GM19043 (cell line): ENCODE measurements at regions not wholly inside any gene's neighbourhood (a gene's known extent, or its start where the extent isn't known, plus 50 kb on each side); places are given as distances from the start of the nearest gene placed in this dataset.

ENCODE experiments used
- ATAC-seq: cut with Tn5 transposase; IDR thresholded peaks from one replicate; pipeline ENCODE4 v1.9.1; 2021; ENCODE audit warnings: low read depth; ENCODE audit not compliant: unreplicated experiment

GRCh38 chr4:122516376-122516775 is 59.9 kb upstream of the IL2 start:
- ATAC-seq = no peak

- no peak for ATAC-seq
Observed at GRCh38 chr4:122514671-122515070, 58.1 kb upstream of the IL2 start.

- no peak for ATAC-seq
Observed at GRCh38 chr4:122512430-122512829, 55.9 kb upstream of the IL2 start.

- ATAC-seq = no peak
Observed at GRCh38 chr4:122508083-122508482, 51.6 kb upstream of the IL2 start.
